ENCODE measurements at regions not wholly inside any gene's neighbourhood (a gene's known extent, or its start where the extent isn't known, plus 50 kb on each side); places are given as distances from the start of the nearest gene placed in this dataset.

- H3K4me3 ChIP-seq (ENCODE audit: low read length, poor library complexity, severe bottlenecking): no peak overlapping the region
- no peaks in the 10 kb centered on the region for H3K9me3 ChIP-seq (ENCODE audit: insufficient read depth, low read depth, low read length)
- TF ChIP-seq CTCF (conservative IDR thresholded peaks at IDR 0.05; ENCODE audit: low read length) (no peak), EZH2phosphoT487 (IDR thresholded peaks at IDR 0.05; ENCODE audit: borderline replicate concordance) (no peak)
- no peak overlapping the region for H2AFZ ChIP-seq (ENCODE audit: low read length)
- no peaks in the 10 kb centered on the region for H3K27me3 ChIP-seq (ENCODE audit: insufficient read depth, low read length, poor library complexity, severe bottlenecking)
- H3K79me2 ChIP-seq (ENCODE audit: insufficient read depth, low read length): no peaks in the 10 kb centered on the region
- H3K36me3 ChIP-seq (ENCODE audit: insufficient read depth, low read length): no peaks in the 10 kb centered on the region
- H3F3A ChIP-seq (ENCODE audit: low read depth): no peaks in the 10 kb centered on the region
- no peaks in the 10 kb centered on the region for H4K20me1 ChIP-seq (ENCODE audit: insufficient read depth, low read length, poor library complexity, severe bottlenecking)
- no peak overlapping the region for H3K9ac ChIP-seq (ENCODE audit: low read depth, low read length, poor library complexity, severe bottlenecking)
- no peak overlapping the region for H3K4me2 ChIP-seq (ENCODE audit: low read depth, low read length, poor library complexity, severe bottlenecking)
- no peaks in the 10 kb centered on the region for H3K9me2 ChIP-seq (replicated peaks; ENCODE audit: low read depth, low read length)
- no peaks in the 10 kb centered on the region for H3K4me1 ChIP-seq (ENCODE audit: insufficient read depth, low read length, poor library complexity, severe bottlenecking)
These were observed 276.4 kb upstream of the JAG1 start for GRCh38 chr20:10949930-10950783.

- TF ChIP-seq CTCF (conservative IDR thresholded peaks at IDR 0.05; ENCODE audit: low read length) (no peak), EZH2phosphoT487 (IDR thresholded peaks at IDR 0.05; ENCODE audit: borderline replicate concordance) (no peak)
- H3K9me3 ChIP-seq (ENCODE audit: insufficient read depth, low read depth, low read length): no peaks in the 10 kb centered on the region
- no peaks in the 10 kb centered on the region for H3F3A ChIP-seq (ENCODE audit: low read depth)
- H2AFZ ChIP-seq (ENCODE audit: low read length): no peak overlapping the region
- H4K20me1 ChIP-seq (ENCODE audit: insufficient read depth, low read length, poor library complexity, severe bottlenecking): no peaks in the 10 kb centered on the region
- no peak overlapping the region for H3K4me2 ChIP-seq (ENCODE audit: low read depth, low read length, poor library complexity, severe bottlenecking)
- no peaks in the 10 kb centered on the region for H3K9me2 ChIP-seq (replicated peaks; ENCODE audit: low read depth, low read length)
- no peaks in the 10 kb centered on the region for H3K4me1 ChIP-seq (ENCODE audit: insufficient read depth, low read length, poor library complexity, severe bottlenecking)
- H3K9ac ChIP-seq (ENCODE audit: low read depth, low read length, poor library complexity, severe bottlenecking): no peak overlapping the region
- H3K79me2 ChIP-seq (ENCODE audit: insufficient read depth, low read length): no peaks in the 10 kb centered on the region
- H3K4me3 ChIP-seq (ENCODE audit: low read length, poor library complexity, severe bottlenecking): no peak overlapping the region
- no peaks in the 10 kb centered on the region for H3K36me3 ChIP-seq (ENCODE audit: insufficient read depth, low read length)
- H3K27me3 ChIP-seq (ENCODE audit: insufficient read depth, low read length, poor library complexity, severe bottlenecking): no peaks in the 10 kb centered on the region
These were observed 277.4 kb upstream of the JAG1 start for GRCh38 chr20:10951216-10951615.

GRCh38 chr20:10951904-10952303, 278.1 kb upstream of the JAG1 start:
- Histone ChIP-seq H2AFZ (ENCODE audit: low read length) (no peak overlapping the region), H3K9me3 (ENCODE audit: insufficient read depth, low read depth, low read length) (no peaks in the 10 kb centered on the region), H3K9ac (ENCODE audit: low read depth, low read length, poor library complexity, severe bottlenecking) (no peak overlapping the region), H3K4me3 (ENCODE audit: low read length, poor library complexity, severe bottlenecking) (no peak overlapping the region), H3K4me1 (ENCODE audit: insufficient read depth, low read length, poor library complexity, severe bottlenecking) (no peaks in the 10 kb centered on the region), H3K79me2 (ENCODE audit: insufficient read depth, low read length) (no peaks in the 10 kb centered on the region), H3F3A (ENCODE audit: low read depth) (no peaks in the 10 kb centered on the region), H4K20me1 (ENCODE audit: insufficient read depth, low read length, poor library complexity, severe bottlenecking) (no peaks in the 10 kb centered on the region), H3K27me3 (ENCODE audit: insufficient read depth, low read length, poor library complexity, severe bottlenecking) (no peaks in the 10 kb centered on the region), H3K9me2 (replicated peaks; ENCODE audit: low read depth, low read length) (no peaks in the 10 kb centered on the region), H3K4me2 (ENCODE audit: low read depth, low read length, poor library complexity, severe bottlenecking) (no peak overlapping the region), H3K36me3 (ENCODE audit: insufficient read depth, low read length) (no peaks in the 10 kb centered on the region)
- TF ChIP-seq EZH2phosphoT487 (IDR thresholded peaks at IDR 0.05; ENCODE audit: borderline replicate concordance) (no peak), CTCF (conservative IDR thresholded peaks at IDR 0.05; ENCODE audit: low read length) (no peak)
